Non-pigmented ciliary epithelial cell (primary cell): ENCODE measurements at regions not wholly inside any gene's neighbourhood (a gene's known extent, or its start where the extent isn't known, plus 50 kb on each side); places are given as distances from the start of the nearest gene placed in this dataset.

Source experiments
- DNase-seq: peaks from one replicate; pipeline ENCODE4 v3.0.0-alpha.2; 2010; ENCODE audit warnings: low read depth

DNA sequence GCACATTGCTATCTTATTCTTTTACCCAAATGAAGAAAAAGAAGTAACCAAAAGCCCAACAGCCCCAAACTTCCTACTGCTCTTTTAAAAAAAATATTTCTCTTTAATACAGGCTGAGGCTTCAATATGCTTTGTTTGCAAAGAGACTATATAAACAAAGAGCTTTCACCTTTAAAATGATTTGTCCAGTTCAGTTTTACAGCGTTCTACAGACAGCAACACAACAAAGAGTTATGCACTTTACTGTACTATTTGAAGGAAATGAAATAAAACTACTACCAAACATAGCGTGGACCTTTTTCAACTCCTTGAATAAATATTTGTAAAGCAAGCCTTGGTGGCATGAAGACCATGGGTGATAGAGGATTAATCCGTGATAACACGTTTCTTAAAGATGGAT lies 151.2 kb downstream of the FGF9 start:
- DNase-seq = no peak

DNA sequence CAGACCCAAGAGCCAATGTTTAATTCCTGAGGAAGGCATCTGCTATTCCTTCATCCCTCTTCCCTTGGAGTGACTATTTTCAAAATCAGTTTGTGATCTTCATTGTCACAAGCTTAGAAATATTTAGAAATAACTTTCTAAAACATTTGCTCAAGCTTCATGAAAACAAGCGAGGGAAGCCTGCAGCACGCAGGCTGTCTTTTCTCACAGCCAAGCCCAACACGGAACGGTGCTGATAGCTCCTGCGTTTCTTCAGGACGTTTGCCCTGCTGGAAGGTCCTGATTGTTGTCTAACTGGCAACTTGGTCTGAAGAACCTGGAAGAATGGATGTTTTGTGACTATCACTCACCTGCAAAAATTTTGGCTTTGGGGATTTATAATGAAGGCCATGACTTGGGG lies 152.5 kb downstream of the FGF9 start:
- DNase-seq = no peak

GRCh38 chr13:21823949-21824348 lies 153.1 kb downstream of the FGF9 start:
- no peak for DNase-seq

- no peak for DNase-seq
These were observed 154.3 kb downstream of the FGF9 start for GRCh38 chr13:21825186-21825585.

DNA sequence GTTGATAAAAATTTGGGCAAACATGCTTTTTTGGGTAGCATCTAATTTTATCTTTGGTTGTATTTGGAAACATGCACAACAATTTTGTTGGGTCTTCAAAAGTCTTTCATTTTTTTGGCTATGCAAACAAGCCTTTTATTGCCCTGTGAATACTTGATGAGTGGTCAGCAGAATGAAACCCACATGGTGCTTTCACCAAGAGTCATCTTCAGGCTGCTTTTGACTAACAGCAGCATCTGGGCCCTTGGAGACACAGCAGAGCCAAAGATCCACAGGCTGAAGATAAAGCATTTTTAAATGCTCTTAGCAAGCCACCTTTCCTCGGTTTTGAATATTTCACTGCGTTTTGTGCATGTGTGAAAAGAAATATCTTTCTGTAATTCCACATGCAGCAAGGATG lies 154.9 kb downstream of the FGF9 start:
- no peak for DNase-seq

DNA sequence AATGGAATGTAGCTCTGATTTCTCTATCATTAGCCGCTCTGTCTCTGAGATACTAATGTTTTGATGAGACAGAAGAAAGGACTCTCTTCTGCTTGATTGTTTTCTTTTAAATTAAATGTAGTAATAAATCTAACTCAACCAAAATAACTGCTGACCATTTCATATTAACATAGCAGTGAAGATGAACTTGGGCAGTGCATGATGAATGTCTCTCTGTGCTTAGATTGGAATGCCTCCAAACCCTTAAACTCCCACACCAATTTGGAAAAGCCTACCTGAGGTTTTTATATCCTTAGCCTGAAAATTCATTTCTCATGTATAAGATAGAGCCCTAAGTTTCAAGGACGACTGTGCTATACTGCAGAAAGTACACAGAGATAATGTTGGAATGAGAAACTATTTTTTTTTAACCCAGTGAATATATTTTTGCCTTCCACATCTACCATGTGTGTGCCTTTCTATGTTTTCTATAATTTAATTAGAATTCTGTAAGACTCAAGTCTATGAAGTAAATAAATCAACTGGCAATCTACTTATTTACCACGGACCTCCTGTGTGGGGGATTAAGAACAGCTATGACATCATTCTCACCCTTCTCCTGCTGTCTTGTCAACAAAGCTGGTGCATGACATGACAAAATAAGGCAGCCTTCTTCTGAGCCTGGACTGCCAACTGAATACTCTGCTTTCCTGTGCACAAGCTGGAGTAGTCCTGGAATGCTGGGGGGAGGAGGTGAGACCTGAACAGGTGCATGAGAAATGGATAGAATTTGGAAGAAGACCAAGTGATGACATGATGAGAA lies 155.5 kb downstream of the FGF9 start:
- no peak for DNase-seq

DNA sequence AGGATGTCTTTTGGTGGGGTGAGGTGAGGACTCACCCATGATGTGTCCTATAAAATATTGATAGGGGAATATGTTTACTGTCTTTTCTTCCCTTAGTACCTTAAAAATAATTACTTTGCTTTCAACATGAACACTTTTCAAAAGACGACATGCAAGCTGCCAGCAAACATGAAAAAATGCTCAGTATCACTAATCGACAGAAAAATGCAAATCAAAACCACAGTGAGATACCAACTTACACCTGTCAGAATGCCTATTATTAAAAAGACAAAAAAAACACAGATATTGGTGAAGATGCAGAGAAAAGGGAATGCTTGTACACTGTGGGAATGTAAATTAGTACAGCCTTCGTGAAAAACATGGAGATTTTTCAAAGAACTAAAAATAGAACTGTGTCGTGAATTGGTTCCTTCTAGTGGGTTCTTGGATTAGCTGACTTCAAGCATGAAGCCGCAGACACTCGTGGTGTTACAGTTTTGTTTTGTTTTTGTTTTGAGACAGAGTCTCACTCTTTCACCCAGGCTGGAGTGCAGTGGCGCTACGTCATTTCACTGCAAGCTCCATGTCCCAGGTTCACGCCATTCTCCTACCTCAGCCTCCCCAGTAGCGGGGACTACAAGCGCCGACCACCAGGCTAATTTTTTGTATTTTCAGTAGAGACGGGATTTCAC lies 160.9 kb downstream of the FGF9 start:
- no peak for DNase-seq

DNA sequence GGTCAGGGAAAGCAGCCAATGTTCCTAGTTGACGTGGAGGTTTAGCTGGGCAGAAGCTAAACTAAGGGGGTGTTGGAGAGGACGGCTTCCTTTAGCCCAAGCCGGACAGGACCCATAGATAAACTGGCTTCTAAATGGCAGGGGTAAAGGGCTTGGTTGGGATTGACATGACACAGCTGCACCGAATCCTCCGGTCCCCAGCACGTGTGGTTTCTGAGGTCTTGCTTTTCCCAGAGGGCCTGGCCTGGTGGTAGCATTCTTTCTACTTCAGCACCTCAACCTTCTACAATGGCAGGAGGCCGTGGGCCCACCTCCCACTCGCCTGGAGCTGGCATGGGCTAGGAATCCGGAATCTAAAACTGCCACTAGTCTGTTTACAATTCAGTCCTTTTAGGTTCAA lies 163.0 kb downstream of the FGF9 start:
- no peak for DNase-seq

- no peak for DNase-seq
These were observed 163.6 kb downstream of the FGF9 start for GRCh38 chr13:21834521-21834920.

GRCh38 chr13:21837288-21837687 lies 166.4 kb downstream of the FGF9 start:
- no peak for DNase-seq

DNA sequence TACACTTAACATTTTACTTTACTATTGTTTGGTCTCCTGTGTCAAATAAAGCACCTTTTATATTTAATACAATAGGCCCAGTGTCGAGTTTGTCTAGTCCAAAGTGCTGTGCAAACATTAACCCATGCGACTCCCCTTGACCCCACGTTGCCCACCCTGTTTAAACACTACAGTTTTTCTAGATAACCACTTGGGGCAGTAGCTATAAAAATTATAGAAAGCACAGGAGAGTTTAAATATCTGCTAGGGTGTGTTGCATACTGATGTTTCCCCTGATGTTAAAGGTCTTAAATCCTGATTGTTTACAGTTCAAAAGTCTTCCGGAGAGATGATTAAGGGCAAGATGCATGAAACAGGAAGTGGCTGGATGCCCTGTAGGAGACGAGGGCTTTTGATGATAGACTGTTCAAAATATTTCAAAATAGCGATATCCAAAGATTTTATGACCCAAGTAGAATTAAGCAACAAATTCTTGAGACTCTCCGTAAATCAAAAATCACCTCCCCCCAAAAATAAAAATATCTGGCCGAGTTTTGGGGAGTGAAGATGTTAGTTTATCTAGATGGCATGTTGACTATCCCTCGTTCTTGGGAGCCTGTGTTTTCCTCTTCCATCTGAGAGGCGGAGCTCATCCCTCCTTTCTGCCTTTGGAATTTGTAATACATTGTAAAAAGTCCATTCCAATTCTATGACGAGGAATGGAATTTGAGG lies 167.1 kb downstream of the FGF9 start:
- no peak for DNase-seq

DNA sequence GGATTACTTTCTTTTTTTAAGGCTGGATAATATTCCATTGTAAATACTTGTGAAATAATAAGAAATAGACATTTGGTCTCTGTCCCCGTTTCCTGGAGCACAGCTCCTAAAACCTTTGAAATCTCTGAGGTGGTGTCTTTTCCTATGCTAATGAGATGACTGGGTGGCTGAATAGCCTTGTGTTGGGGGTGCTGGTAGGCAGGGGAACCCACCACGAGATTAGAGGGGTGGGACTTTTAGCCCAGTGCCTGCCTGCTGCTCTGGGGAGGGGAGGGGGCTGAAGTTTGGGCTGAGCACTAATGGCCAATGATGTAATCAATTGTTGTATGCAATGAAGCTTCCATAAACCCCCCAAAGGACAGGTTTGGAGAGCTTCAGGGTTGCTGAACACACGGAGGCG lies 175.7 kb downstream of the FGF9 start:
- no peak for DNase-seq

DNA sequence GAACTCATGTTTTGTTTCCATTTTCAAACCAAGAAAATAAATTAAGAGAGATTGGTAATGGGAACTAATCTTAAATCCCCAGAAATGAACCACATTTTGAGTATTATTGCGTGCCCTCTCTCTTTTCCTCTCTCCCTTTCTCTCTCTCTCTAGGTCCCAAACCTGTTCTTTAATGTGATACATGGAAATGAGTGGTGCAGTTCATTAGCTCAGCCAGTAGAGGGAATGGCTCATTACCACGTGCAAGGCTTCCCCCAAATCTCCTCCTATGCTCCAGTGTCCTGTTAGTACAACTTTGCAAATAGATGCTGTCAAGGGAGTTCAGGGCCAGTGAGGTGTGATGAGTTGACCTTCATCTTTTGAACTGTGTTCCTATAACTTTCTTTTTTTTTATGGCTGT lies 178.4 kb downstream of the FGF9 start:
- DNase-seq = no peak

DNA sequence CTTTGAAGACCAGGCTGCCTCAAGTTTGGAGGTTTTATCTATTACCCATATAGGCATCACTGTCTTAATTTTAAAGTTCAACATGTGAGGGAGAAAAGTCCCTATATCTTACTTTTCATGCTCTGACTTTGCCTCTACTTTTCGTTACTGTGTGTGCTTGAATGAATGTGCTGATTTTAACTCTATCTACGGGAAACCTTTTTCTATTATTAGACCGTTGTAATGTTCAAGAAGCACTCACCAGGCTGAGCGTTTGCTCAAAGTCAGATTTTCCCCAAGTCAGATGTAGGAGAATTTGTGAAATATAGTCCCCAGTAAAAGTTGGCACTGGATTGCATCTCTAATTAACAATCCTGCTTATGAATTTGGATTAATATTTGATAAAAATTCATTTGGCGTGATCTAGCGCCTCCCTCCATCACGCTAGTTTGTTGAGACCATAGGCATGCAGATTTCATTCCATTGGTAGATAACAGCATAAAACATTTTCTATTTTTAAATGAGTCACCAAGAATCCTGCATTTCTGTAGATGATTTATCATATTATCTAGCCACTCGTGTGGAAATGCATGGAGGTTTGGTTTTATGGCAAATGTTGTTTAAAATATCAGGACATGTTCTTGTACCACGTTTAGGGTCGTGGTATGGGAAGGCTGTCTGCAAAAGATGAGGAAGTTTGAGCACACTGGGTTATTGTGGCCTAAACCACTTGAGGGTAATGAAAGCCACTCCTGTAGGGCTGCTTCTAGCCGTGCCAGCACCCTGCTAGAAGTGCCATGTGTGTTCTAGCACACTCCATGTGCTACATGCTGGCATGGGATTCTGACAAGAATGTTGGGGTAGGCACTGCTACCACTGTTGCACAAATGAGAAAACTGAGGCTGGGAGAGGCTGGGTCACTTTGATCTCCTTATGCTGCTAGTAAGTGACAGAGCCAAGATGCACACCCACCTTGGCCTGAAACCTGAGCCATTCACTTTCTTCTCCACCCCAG lies 179.4 kb downstream of the FGF9 start:
- no peak for DNase-seq

DNA sequence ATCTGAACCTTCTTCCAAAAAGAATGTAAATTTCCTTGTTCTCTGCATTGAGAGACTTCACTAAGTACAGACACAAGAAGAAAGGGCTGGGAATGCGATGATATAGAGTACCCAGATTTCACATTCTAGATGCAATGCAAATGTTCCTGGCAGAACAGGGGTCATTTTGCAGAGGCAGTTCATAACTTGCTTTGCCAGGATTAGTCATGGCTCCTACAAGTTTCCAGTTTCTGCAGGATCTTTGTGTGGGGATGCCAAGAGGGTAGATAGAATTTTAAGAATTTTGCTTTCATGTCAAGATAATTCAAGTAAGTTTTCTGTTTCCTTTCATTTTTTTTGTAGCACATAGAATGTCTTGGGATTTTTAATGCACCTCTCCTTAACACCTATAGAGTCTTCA lies 181.2 kb downstream of the FGF9 start:
- DNase-seq = no peak

- DNase-seq = no peak
These were observed 182.9 kb downstream of the FGF9 start for GRCh38 chr13:21853779-21854178.

DNA sequence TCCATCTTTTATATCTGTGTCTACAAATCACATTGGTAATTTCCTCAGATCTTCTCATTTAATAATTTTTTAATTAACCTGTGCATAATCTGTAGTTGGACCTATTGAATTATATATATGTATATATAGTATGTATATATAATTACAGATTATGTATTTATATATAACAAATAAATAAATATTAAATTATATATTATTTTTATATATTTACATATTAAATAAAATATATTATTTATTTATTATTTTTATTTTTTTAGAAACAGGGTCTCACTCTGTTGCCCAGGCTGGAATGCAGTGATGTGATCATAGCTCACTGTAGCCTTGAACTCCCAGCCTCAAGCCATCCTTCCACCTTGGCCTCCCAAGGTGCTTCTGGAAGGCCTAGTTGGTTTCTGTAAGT lies 197.9 kb downstream of the FGF9 start:
- no peak for DNase-seq

DNA sequence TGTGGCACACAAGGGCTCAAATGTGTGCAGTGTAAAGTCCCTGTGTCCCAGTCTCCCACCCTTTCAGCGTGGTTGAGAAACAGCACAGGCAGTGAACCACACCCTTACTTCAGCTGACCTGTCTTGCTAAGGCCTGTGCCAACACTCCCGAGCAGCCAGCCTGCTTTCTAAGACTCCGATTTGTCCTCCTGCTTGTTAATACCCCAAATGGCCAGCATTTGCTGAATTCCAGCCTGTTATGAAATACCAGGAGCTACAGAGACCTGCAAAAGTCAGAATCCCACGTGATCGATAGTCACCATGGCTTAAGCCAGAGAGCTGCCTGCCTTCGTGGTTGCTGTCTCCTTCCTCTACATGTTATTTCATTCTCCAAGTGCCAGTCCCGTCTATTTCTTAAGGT lies 200.5 kb downstream of the FGF9 start:
- DNase-seq = no peak

- DNase-seq = no peak
These were observed 201.0 kb downstream of the FGF9 start for GRCh38 chr13:21871919-21872318.

DNA sequence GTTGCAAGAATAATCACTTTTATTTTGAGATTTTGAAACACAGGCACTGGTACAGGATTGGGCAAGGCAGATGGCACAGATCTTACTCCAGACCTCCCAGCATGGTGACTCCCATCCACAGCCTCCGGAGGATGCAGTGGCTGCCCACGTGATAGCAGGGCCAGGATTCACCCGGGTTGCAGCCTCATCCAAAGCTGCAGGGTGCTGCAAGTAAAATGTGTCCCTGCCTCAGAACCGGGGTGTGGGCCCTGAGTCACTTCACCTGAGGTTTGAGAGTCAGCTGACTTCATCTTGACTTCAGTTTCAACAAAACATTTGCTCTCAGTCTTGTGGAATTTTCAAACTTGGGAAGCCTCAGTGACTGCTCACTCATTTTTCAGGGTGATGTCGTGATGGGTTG lies 201.9 kb downstream of the FGF9 start:
- DNase-seq = no peak

- no peak for DNase-seq
These were observed 204.2 kb downstream of the FGF9 start for GRCh38 chr13:21875116-21875515.
